GM23338 (cell line): ENCODE measurements at regions not wholly inside any gene's neighbourhood (a gene's known extent, or its start where the extent isn't known, plus 50 kb on each side); places are given as distances from the start of the nearest gene placed in this dataset.

ENCODE experiments used
- CREB1 ChIP-seq: fragments of 250-450 bp; sonication (Bioruptor Pico); IDR thresholded peaks from 2 replicates; pipeline ENCODE4 v1.5.0; 2020; ENCODE audit warnings: low read depth, mild to moderate bottlenecking, moderate library complexity
- EZH2 ChIP-seq: fragments of 200-600 bp; sonication (generic); IDR thresholded peaks from one replicate; pipeline ENCODE4 v1.8.0; 2017; ENCODE audit warnings: antibody characterized with exemption, mild to moderate bottlenecking, low read depth; ENCODE audit not compliant: unreplicated experiment
- EZH2phosphoT487 ChIP-seq: fragments of 200-600 bp; sonication (generic); IDR thresholded peaks from one replicate; pipeline ENCODE4 v1.8.1; 2018; ENCODE audit warnings: antibody characterized with exemption; ENCODE audit not compliant: unreplicated experiment
- JUNB ChIP-seq: IDR thresholded peaks from one replicate; pipeline ENCODE4 v1.6.1; 2016; ENCODE audit warnings: antibody characterized with exemption; ENCODE audit not compliant: unreplicated experiment
- NANOG ChIP-seq: IDR thresholded peaks from 2 replicates; pipeline ENCODE4 v1.6.1; 2016; ENCODE audit warnings: antibody characterized with exemption, borderline replicate concordance
- POLR2AphosphoS5 ChIP-seq: IDR thresholded peaks from 2 replicates; pipeline ENCODE4 v1.6.1; 2016; ENCODE audit warnings: antibody characterized with exemption, low read depth
- ZNF114 ChIP-seq: fragments of 250-450 bp; sonication (Bioruptor Pico); IDR thresholded peaks from 2 replicates; pipeline ENCODE4 v1.5.0; 2020; ENCODE audit warnings: mild to moderate bottlenecking, moderate library complexity
- ZNF331 ChIP-seq: fragments of 250-450 bp; sonication (Bioruptor Pico); IDR thresholded peaks from 2 replicates; pipeline ENCODE4 v1.5.0; 2020; ENCODE audit warnings: low read depth, mild to moderate bottlenecking, moderate library complexity
- TF ChIP-seq, protein P1 (sequence below), 2 experiments: fragments of 200-600 bp in 1 of 2; sonication (generic) in 1 of 2; conservative IDR thresholded peaks; 2 replicates each; pipeline versions ENCODE4 v1.5.1 to v1.6.1; 2016 to 2017; ENCODE audit warnings: antibody characterized with exemption in 2 of 2, low read depth in 2 of 2, mild to moderate bottlenecking in 2 of 2, moderate library complexity in 1 of 2
- TF ChIP-seq, protein P2 (sequence below): IDR thresholded peaks from one replicate; pipeline ENCODE4 v1.6.1; 2018; ENCODE audit warnings: antibody characterized with exemption; ENCODE audit not compliant: unreplicated experiment
- TF ChIP-seq, protein P3 (sequence below): IDR thresholded peaks from 2 replicates; pipeline ENCODE4 v1.6.1; 2016; ENCODE audit warnings: antibody characterized with exemption

DNA sequence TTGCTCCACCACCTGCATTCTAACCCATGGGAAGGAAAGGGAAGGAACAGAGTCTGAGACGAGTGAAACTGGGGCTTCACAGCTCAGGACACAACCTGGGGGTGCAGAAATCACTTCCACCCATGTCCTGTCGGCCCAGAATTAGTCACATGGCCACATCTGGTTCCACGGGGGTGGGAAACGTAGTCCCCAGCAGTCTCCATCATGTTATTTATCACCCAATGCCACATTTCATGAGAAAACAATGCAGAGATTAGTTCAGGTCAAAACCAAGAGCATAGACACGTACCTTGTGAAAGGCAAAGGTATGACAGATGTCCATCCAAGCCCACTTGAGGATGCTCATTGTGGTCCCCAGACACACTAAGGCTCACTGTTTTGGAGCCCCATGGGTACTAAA is 125.1 kb downstream of the MED10 start:
- TF ChIP-seq, protein P1, sequence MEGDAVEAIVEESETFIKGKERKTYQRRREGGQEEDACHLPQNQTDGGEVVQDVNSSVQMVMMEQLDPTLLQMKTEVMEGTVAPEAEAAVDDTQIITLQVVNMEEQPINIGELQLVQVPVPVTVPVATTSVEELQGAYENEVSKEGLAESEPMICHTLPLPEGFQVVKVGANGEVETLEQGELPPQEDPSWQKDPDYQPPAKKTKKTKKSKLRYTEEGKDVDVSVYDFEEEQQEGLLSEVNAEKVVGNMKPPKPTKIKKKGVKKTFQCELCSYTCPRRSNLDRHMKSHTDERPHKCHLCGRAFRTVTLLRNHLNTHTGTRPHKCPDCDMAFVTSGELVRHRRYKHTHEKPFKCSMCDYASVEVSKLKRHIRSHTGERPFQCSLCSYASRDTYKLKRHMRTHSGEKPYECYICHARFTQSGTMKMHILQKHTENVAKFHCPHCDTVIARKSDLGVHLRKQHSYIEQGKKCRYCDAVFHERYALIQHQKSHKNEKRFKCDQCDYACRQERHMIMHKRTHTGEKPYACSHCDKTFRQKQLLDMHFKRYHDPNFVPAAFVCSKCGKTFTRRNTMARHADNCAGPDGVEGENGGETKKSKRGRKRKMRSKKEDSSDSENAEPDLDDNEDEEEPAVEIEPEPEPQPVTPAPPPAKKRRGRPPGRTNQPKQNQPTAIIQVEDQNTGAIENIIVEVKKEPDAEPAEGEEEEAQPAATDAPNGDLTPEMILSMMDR (conservative IDR thresholded peaks at IDR 0.05; ENCODE audit: low read depth in 2 of 2) = no peak
- TF ChIP-seq EZH2phosphoT487 = no peak
- TF ChIP-seq, protein P2, sequence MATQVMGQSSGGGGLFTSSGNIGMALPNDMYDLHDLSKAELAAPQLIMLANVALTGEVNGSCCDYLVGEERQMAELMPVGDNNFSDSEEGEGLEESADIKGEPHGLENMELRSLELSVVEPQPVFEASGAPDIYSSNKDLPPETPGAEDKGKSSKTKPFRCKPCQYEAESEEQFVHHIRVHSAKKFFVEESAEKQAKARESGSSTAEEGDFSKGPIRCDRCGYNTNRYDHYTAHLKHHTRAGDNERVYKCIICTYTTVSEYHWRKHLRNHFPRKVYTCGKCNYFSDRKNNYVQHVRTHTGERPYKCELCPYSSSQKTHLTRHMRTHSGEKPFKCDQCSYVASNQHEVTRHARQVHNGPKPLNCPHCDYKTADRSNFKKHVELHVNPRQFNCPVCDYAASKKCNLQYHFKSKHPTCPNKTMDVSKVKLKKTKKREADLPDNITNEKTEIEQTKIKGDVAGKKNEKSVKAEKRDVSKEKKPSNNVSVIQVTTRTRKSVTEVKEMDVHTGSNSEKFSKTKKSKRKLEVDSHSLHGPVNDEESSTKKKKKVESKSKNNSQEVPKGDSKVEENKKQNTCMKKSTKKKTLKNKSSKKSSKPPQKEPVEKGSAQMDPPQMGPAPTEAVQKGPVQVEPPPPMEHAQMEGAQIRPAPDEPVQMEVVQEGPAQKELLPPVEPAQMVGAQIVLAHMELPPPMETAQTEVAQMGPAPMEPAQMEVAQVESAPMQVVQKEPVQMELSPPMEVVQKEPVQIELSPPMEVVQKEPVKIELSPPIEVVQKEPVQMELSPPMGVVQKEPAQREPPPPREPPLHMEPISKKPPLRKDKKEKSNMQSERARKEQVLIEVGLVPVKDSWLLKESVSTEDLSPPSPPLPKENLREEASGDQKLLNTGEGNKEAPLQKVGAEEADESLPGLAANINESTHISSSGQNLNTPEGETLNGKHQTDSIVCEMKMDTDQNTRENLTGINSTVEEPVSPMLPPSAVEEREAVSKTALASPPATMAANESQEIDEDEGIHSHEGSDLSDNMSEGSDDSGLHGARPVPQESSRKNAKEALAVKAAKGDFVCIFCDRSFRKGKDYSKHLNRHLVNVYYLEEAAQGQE = no peak
- no peak for TF ChIP-seq POLR2AphosphoS5
- no peak for TF ChIP-seq NANOG
- TF ChIP-seq, protein P3, sequence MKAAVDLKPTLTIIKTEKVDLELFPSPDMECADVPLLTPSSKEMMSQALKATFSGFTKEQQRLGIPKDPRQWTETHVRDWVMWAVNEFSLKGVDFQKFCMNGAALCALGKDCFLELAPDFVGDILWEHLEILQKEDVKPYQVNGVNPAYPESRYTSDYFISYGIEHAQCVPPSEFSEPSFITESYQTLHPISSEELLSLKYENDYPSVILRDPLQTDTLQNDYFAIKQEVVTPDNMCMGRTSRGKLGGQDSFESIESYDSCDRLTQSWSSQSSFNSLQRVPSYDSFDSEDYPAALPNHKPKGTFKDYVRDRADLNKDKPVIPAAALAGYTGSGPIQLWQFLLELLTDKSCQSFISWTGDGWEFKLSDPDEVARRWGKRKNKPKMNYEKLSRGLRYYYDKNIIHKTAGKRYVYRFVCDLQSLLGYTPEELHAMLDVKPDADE = no peak
- no peak for TF ChIP-seq EZH2
- TF ChIP-seq CREB1 (CRISPR knock-in tag) = no peak
- no peak for TF ChIP-seq ZNF114 (CRISPR knock-in tag)
- TF ChIP-seq ZNF331 (CRISPR knock-in tag) = no peak
- TF ChIP-seq JUNB = no peak
